ENCODE measurements at regions not wholly inside any gene's neighbourhood (a gene's known extent, or its start where the extent isn't known, plus 50 kb on each side); places are given as distances from the start of the nearest gene placed in this dataset.
"Not testable (repeated sequence)": the region's sequence is repeated elsewhere in the genome, so short reads cannot be mapped to it uniquely, and the experiment has no call there.

DNA sequence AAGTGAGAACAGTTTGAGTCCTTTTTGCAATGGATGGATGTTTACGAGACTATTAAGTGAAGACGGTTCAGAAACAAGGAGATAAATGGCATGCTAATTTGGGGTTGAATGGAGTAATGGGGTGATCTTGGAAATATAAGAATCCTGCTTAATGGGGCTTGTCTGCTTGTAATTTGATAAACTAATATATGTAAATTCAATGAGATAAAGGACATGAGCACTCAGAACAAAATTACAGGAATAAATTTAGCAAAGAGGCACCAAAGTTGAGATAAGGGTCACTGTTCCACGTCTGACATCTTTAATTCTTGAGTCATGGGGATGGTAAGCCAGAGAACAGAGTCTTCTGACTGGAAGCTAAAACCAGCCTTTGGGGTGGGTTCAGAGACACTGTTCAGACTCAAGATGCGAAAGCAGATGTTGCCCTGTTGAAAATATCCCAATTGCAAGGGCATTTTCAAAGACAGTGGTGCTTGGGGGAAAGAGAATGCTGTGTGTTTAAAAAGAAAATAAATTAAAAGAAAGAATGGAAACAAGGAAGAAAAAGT is 67.8 kb upstream of the CHRNB4 start:
- DNase-seq: no peak

DNA sequence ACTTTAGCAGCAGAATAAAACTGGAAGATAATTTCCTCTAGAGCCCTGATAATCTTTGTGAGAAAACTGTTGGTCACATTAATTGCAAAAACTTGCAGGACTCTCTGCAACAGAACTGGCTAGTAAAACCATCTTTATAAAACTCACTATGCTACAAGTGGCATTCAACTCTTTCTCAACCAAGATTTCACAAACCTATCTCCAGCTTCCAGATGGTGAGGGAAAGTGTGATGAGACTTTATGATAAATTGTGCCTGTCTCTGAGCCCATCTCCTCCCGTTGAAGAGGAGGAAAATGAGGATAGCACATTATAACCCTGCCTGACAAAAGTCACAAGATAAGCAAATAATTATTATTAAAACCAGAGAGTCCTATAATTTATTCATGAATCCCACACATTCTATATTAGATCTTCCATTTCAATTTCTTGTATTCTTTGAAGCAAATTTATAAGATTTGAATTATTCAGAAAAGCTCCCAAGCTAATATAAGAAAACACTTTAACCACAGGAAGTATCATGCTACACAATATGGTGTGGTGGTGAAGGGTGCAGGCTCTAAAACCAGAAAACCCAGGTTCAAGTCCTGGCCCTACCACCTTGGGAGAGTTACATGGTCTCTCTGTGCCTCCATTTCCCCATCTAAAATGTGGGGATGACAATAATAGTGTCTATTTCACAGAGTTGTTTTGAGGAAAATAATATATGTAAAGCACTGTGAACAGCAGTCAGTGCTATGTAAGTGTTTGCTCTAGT is 65.6 kb upstream of the CHRNB4 start:
- DNase-seq: peak in 1 of 2 experiments; percentile 6

DNA sequence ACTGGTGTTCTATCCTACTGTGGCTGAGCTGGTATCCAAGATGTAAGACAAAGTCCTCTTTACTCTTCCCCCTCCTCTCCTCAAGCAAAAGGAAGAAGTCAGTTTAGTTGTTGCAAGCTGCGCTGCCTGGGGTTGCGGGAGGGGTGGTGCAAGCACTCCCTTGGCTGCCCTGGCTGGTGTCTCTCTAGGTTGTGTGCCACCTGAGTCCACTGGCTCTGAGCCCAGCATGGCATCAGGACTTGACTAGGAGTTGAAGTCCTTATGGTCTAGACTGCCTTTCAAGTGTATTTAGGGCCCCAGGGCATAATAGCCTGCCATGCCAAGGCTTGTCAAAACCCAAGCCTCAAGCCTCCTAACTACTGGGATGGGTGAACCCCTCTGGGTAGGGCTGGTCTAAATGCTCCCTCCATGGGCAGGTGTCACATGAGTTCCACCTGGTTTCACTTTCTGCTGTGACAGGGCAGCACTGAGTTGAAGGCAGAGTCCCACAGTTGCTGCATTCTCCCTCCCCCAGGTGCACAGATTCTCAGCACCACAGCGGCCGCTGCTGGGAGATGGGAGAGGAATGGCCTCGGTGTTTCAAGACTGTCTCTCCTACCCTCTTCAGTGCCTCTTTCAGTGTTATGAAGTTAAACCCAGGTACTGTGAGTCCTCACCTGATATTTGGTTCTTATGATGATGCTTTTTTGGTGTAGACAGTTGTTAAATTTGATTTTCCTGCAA is 62.5 kb upstream of the CHRNB4 start:
- DNase-seq: not testable (repeated sequence)

DNA sequence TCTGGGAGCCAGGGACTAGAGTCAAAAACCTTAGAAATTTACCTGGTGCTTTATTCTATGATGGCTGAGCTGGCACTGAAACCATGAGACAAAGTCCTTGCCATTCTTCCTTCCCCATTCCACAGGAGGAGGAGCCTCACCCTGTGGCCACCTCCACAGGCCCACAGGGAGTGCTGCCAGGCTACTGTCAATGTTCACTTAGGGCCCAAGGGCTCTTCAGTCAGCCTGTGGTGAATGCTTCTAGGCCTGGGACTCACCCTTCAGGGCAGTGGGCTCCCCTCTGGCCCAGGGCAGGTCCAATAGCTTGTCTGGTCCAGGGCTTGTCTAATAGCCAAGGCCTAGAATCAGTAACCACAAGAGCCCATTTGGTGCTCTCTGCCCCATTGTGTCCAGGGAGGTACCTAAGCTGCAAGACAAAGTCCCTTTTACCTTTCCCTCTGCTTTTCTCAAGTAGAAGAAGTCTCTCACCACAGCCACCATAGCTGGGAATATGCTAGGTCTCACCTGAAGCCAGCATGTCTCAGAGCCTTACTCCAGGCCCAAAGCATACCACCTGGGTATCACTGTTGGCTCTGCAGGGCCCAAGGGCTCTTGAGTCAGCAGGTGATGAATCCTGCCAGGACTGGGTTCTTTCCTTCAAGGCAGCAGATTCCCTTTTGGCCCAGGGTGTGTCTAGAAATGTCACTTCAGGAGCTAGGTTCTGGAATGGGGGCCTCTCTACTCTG is 61.8 kb upstream of the CHRNB4 start:
- DNase-seq: peak in 1 of 2 experiments; percentile 1

DNA sequence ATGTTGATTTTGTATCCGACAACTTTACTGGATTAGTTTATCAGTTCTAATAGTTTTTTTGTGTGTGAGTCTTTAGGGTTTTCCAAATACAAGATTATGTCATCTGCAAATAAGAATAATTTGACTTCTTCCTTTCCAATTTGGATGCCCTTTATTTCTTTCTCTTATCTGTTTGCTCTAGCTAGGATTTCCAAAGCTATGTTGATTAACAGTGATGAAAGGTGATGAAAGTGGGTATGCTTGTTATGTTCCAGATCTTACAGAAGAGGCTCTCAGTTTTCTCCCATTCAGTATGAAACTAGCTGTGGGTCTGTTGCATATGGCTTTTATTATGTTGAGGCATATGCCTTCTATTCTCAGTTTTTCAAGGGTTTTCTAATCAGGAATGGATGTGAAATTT is 56.4 kb upstream of the CHRNB4 start:
- no peak for DNase-seq

DNA sequence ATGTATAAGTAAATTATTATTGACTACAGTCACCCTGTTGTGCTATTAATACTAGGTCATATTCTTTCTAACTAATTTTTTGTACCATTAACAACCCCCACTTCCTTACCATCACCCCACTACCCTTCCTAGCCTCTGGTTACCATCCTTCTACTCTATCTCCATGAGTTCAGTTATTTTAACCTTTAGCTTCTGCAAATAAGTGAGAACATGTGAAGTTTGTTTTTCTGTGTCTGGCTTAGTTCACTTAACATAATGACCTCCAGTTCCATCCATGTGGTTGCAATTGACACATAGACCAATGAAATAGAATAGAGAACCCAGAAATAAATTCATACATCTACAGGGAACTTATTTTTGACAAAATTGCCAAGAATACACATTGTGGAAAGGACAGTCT is 55.4 kb upstream of the CHRNB4 start:
- no peak for DNase-seq

DNA sequence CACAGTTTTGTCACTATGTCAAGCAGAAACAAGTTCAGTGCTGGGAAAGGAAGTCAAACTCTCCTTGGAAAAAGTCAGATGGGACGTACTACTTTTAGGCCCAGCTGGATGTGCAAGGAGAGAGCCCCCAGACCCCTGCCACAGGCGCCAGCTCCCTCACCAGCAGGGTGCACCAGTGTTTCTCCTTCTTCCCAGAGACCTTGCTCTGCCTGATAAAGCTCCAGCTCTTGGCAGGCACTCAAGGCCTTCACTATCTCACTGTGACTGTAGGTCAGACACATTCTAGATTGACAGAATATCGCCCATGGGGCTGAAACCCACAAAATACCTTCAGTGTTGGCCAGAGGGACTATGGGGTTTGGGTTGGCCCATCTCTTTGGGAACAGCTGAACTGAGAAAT is 54.8 kb upstream of the CHRNB4 start:
- DNase-seq: no peak

DNA sequence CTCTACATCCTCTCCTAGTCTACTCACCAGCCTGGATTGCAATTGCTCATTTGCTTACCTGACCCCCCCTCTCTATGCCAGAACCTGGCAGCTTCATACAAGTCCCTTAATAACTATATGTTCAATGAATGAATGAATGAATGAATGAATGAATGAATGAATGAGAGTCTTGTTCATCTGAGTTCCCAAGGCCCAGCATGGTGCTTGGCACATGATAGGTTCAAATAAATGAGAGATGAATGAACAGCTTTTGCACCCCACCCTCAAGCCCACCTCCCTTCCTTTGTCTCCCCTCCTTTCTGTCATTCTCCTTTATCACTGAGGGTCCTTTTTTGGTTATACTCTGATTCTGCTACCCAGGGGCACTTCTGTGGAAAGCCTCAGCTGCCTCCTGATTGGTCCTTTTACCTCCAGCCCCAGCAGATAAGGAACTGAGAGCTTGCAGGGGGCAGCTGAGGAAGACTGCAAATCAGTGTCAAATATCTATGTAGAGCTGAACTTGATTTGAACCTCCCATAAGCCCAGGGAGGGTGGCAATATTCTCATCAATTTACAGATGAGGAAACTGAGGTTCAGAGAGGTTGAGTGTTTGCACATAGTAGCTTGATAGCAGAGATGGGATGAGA is 54.1 kb upstream of the CHRNB4 start:
- DNase-seq: no peak

DNA sequence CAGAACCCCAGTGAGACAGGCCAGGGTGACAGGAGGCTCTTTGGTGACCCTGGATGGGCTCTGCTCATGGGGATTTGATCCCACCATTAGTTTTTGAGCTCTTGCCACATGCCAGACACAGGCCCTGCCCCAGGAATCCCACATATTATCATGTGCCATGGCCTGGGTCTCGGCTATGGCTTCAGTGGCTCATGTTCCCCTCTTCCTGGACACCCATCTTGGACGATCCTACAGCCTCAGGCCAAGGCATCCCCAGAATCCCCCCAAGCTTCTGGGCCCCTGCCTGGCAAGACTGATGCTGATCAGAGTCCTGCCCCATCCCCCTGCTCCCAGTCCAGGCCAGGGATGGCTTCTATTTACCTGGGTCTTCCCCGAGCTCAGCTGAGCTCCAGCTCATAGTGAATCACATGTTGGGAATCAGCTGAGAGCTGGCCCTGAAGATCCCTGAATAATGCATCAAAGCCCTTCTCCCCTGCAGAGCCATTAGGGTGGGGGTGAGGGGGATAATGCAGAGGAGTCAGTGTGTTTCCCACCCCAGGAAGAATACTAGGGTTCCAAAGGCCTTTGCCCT is 50.9 kb upstream of the CHRNB4 start:
- DNase-seq: no peak

DNA sequence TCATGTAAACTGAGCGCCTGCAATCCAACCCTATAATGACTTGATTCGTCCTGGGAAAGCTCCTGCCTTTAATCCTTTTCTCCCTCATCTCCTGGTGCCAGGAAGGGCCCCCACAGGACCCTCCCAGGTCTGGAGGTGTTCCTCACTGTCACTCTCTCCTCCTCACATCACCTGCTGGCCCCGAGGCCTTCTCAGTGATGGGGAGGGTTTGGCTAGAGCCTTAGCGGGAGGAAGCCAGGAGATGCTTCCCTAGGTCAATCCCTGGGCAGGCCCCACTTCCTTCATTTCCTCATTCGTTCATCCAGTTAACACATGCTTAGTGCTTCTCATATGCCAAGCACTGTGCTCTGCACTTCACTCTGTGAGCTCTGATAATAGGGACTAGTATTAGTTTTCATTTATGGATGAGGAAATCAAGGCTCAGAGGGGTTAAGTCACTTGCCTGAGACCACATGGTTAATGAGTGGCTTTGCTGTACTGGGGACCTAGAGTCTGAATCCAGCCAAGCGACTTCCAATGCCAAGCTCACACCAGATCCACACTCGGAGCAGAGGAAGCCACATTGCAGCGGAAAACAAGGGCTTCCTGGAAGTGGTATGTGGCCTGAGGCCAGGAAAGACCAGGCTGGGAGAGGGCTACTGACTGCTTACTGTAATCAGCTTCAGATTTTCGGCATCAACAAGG is 50.3 kb upstream of the CHRNB4 start:
- DNase-seq: no peak
